Nephron progenitor cell (in vitro differentiated cells): ENCODE measurements at regions not wholly inside any gene's neighbourhood (a gene's known extent, or its start where the extent isn't known, plus 50 kb on each side); places are given as distances from the start of the nearest gene placed in this dataset.

Source experiments
- DNase-seq: peaks from one replicate; pipeline ENCODE4 v3.0.0; 2021
- H3K27ac Mint-ChIP-seq: 2 replicates; pipeline ENCODE4 v1.8.0; 2021; ENCODE audit warnings: mild to moderate bottlenecking, moderate library complexity, mixed read lengths
- H3K27me3 Mint-ChIP-seq: 2 replicates; pipeline ENCODE4 v1.8.0; 2021; ENCODE audit warnings: mild to moderate bottlenecking, low read depth, mixed read lengths; ENCODE audit not compliant: poor library complexity
- H3K36me3 Mint-ChIP-seq: 2 replicates; pipeline ENCODE4 v1.8.0; 2021; ENCODE audit warnings: low read depth, mixed read lengths
- H3K4me1 Mint-ChIP-seq: 2 replicates; pipeline ENCODE4 v1.8.0; 2021; ENCODE audit warnings: mixed read lengths
- H3K4me3 Mint-ChIP-seq: 2 replicates; pipeline ENCODE4 v1.8.0; 2021; ENCODE audit warnings: mild to moderate bottlenecking, moderate library complexity, mixed read lengths
- H3K9me3 Mint-ChIP-seq: 2 replicates; pipeline ENCODE4 v1.8.0; 2021; ENCODE audit warnings: mild to moderate bottlenecking, moderate library complexity, mixed read lengths
- CTCF ChIP-seq: fragments of 200-600 bp; sonication (generic); IDR thresholded peaks from 2 replicates; pipeline ENCODE4 v1.5.0; 2021; ENCODE audit warnings: antibody characterized with exemption

- no peaks in the 10 kb centered on the region for H3K4me1 Mint-ChIP-seq
- no peak for DNase-seq
- no peak overlapping the region for H3K27ac Mint-ChIP-seq
- H3K4me3 Mint-ChIP-seq = no peak overlapping the region
- TF ChIP-seq CTCF = no peak
- no peaks in the 10 kb centered on the region for H3K9me3 Mint-ChIP-seq
- H3K36me3 Mint-ChIP-seq = no peaks in the 10 kb centered on the region
- H3K27me3 Mint-ChIP-seq = no peaks in the 10 kb centered on the region
These were observed 317.4 kb downstream of the SAMD5 start for GRCh38 chr6:147825848-147826247.

GRCh38 chr6:147826698-147827097 lies 318.2 kb downstream of the SAMD5 start:
- Mint-ChIP-seq H3K36me3 (no peaks in the 10 kb centered on the region), H3K27ac (no peak overlapping the region), H3K4me1 (no peaks in the 10 kb centered on the region), H3K27me3 (no peaks in the 10 kb centered on the region), H3K9me3 (no peaks in the 10 kb centered on the region), H3K4me3 (no peak overlapping the region)
- no peak for DNase-seq
- TF ChIP-seq CTCF = no peak

GRCh38 chr6:147829418-147829817 lies 320.9 kb downstream of the SAMD5 start:
- no peak overlapping the region for H3K4me3 Mint-ChIP-seq
- no peak for DNase-seq

GRCh38 chr6:147829835-147830234 lies 321.3 kb downstream of the SAMD5 start:
- TF ChIP-seq CTCF = no peak
- DNase-seq = no peak
- Mint-ChIP-seq H3K4me3 (no peak overlapping the region), H3K9me3 (no peaks in the 10 kb centered on the region), H3K27ac (no peak overlapping the region), H3K27me3 (no peaks in the 10 kb centered on the region), H3K4me1 (no peaks in the 10 kb centered on the region), H3K36me3 (no peaks in the 10 kb centered on the region)

More at GRCh38 chr6:147829418-147829817, 320.9 kb downstream of the SAMD5 start:
- H3K27me3 Mint-ChIP-seq = no peaks in the 10 kb centered on the region
- H3K9me3 Mint-ChIP-seq = no peaks in the 10 kb centered on the region
- H3K36me3 Mint-ChIP-seq = no peaks in the 10 kb centered on the region
- no peak overlapping the region for H3K27ac Mint-ChIP-seq
- no peaks in the 10 kb centered on the region for H3K4me1 Mint-ChIP-seq
- TF ChIP-seq CTCF = no peak

GRCh38 chr6:147831356-147831755 lies 322.9 kb downstream of the SAMD5 start:
- H3K36me3 Mint-ChIP-seq = no peaks in the 10 kb centered on the region
- peaks cover 5% of the 10 kb centered on the region for H3K27me3 Mint-ChIP-seq
- no peaks in the 10 kb centered on the region for H3K4me1 Mint-ChIP-seq
- DNase-seq = no peak
- no peak overlapping the region for H3K27ac Mint-ChIP-seq
- no peak overlapping the region for H3K4me3 Mint-ChIP-seq
- TF ChIP-seq CTCF = no peak
- no peaks in the 10 kb centered on the region for H3K9me3 Mint-ChIP-seq

GRCh38 chr6:147833607-147834006 lies 325.1 kb downstream of the SAMD5 start:
- TF ChIP-seq CTCF = no peak
- Mint-ChIP-seq H3K9me3 (no peaks in the 10 kb centered on the region), H3K27me3 (peaks cover 5% of the 10 kb centered on the region), H3K27ac (no peak overlapping the region), H3K4me1 (no peaks in the 10 kb centered on the region), H3K4me3 (no peak overlapping the region), H3K36me3 (no peaks in the 10 kb centered on the region)
- DNase-seq = no peak
